ENCODE measurements at regions not wholly inside any gene's neighbourhood (a gene's known extent, or its start where the extent isn't known, plus 50 kb on each side); places are given as distances from the start of the nearest gene placed in this dataset.
A peak's percentile ranks its signal among the peaks of the same experiment; 100 is the strongest.
"Not testable (repeated sequence)": the region's sequence is repeated elsewhere in the genome, so short reads cannot be mapped to it uniquely, and the experiment has no call there.

- no peak for TF ChIP-seq CTCF (IDR thresholded peaks at IDR 0.05; ENCODE audit: low read length, missing control alignments)
- no peak overlapping the region for H3K4me3 ChIP-seq (replicated peaks; ENCODE audit: low read depth, low read length)
- DNase-seq (ENCODE audit: low read depth), result no peak
Measured at GRCh38 chr20:48031122-48031521, 245.8 kb upstream of the SULF2 start.

- H3K4me3 ChIP-seq (replicated peaks; ENCODE audit: low read depth, low read length), result no peak overlapping the region
- no peak for TF ChIP-seq CTCF (IDR thresholded peaks at IDR 0.05; ENCODE audit: low read length, missing control alignments)
- no peak for DNase-seq (ENCODE audit: low read depth)
Measured at GRCh38 chr20:48026981-48027592, 241.8 kb upstream of the SULF2 start.

GRCh38 chr20:48025661-48026060 is 240.4 kb upstream of the SULF2 start:
- TF ChIP-seq CTCF (IDR thresholded peaks at IDR 0.05; ENCODE audit: low read length, missing control alignments), result no peak
- DNase-seq (ENCODE audit: low read depth), result peak; percentile 53
- H3K4me3 ChIP-seq (replicated peaks; ENCODE audit: low read depth, low read length), result peak overlapping the region; percentile 32

GRCh38 chr20:48025051-48025515 is 239.8 kb upstream of the SULF2 start:
- DNase-seq (ENCODE audit: low read depth), result peak; percentile 88
- TF ChIP-seq CTCF (IDR thresholded peaks at IDR 0.05; ENCODE audit: low read length, missing control alignments), result no peak
- H3K4me3 ChIP-seq (replicated peaks; ENCODE audit: low read depth, low read length), result peak overlapping the region; percentile 32

- no peak for TF ChIP-seq CTCF (IDR thresholded peaks at IDR 0.05; ENCODE audit: low read length, missing control alignments)
- DNase-seq (ENCODE audit: low read depth), result no peak
- no peak overlapping the region for H3K4me3 ChIP-seq (replicated peaks; ENCODE audit: low read depth, low read length)
Measured at GRCh38 chr20:48024539-48024938, 239.3 kb upstream of the SULF2 start.

- not testable (repeated sequence) for H3K4me3 ChIP-seq (replicated peaks; ENCODE audit: low read depth, low read length); DNase-seq (ENCODE audit: low read depth)
Measured at GRCh38 chr20:48020696-48021095, 235.4 kb upstream of the SULF2 start.

- no peak overlapping the region for H3K4me3 ChIP-seq (replicated peaks; ENCODE audit: low read depth, low read length)
- TF ChIP-seq CTCF (IDR thresholded peaks at IDR 0.05; ENCODE audit: low read length, missing control alignments), result no peak
- no peak for DNase-seq (ENCODE audit: low read depth)
Measured at GRCh38 chr20:48019940-48020339, 234.7 kb upstream of the SULF2 start.

All from fibroblast of pulmonary artery (primary cell).